GM18861 (cell line): ENCODE measurements at regions not wholly inside any gene's neighbourhood (a gene's known extent, or its start where the extent isn't known, plus 50 kb on each side); places are given as distances from the start of the nearest gene placed in this dataset.

Experiments
- ATAC-seq: cut with Tn5 transposase; IDR thresholded peaks from one replicate; pipeline ENCODE4 v1.9.1; 2021; ENCODE audit not compliant: unreplicated experiment

DNA sequence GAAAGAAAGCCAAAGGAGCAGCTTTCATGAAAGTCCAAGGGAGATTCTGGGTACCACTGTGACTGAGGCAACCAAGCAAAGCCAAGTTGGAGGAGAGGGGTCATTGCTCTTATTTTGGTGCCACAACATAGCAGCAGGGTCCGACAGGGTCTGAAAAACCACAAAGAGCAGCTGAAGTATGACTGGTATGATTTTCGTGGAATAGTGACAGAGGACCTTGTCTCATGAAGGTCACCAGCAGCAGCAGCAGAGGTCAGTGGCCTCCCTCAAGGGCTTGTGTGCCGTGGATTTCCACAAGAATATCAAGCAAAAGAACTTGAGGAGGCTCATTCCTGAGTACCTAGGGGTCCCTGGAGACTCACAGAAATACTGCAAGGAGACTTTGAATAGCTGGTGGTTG lies 160.9 kb upstream of the SYT6 start:
- ATAC-seq: no peak

DNA sequence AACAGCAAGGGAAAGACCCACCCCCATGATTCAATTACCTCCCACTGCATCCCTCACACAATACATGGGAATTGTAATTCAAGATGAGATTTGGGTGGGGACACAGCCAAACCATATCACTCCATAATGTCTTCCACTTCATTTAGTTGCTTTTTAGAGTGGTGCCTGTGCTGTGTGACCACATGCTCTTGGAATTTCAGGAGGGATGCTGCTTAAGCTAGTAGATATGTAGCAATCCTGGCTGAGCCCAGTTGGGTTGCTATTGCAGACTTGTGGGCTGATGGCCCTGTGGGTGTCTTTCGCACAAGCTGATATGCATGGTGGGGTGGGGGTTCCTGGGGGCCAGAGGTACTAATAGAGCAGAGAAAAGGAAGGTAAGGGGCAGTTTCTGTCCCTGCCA lies 160.4 kb upstream of the SYT6 start:
- ATAC-seq: no peak

DNA sequence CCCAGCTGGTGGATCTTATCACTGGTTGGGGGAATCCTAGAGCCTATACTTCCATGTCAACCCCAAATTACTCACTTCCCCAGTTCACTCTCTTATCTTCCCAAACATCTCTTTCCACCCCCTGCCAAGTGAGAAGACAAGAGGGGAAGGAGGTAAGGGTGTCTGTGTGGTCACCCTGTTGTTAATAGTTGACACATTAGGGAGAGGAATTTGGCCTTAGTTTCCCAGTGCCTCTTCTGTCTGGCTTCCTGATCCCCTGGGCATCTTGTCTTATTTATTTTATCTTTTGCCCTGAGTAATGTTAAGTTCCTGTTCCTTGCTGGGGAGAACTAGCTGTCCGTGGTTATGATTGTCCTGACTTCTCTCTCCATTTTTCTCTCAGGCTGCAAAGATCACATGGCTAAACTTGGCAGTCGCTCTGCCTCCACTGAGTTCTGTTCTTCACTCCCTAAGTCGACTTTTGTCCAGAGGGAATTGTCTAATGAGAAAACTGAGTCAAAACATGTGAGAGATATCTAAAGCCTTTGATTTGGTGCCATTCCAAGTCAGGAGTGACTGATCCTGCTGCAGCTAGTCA lies 157.1 kb upstream of the SYT6 start:
- no peak for ATAC-seq

DNA sequence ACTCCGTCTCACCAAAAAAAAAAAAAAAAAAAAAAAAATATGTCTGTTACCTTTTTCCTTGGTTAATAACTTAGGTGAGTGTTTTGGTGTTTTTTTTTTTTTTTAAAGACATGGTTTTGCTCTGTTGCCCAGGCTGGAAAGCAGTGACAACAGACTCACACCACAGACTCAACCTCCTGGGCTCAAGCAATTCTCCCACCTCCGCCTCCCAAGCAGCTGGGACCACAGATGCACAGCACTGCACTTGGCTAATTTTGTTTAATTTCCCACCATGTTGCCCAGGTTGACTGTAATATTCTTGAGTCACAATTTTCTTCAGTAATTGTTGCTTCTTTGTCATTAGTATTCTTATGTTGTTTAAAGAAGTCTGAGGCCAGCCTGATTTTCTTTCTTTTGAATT lies 149.2 kb upstream of the SYT6 start:
- no peak for ATAC-seq

DNA sequence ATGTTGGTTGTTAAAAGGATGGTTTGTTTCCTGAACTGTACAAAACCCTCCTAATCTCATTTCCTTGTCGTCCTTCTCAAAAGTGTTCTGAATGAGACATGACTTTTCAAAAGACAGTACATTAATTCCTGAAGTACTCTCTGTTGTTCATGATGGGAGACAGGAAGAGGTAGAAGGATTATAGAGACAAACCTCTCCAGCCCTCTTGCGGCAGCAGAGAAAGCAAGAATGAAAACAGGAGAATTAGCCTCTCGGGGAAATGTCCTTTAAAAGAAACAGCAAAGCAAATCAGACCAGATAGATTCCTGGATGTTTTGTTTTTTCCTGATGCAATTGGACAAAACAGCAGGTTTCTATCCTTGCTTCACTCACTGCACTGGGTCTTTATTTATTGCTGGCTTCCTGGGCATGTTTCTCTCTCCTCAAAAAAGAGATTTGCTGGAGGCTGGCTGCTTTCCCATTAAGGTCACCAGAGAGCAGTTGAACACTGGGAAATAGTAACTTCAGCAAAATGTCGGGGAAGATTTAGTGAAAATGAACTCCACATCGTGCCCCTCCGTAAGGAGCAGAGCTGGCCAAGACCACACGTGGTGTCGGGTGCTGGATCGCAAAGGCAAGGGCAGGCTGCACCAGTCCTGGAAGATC lies 145.8 kb upstream of the SYT6 start:
- ATAC-seq: no peak

DNA sequence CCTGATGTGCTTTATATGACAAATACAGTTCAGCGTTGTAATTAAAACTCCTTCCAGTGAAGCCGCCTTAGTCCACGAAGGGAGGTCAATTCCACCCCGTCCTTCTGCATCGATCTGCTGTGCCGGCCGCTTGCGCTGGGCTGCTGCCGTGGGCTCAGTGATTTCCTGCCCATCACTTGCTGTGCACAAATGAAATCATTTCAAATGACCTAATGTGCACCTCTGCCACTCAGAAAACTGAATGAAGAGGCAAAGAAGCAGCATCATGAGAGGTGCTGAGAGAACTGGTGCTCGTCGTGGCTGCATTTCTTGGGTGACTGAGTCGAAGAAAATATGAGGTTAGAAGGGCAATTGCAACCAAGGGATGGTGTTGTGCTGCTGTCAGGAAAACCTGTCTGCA lies 144.3 kb upstream of the SYT6 start:
- no peak for ATAC-seq

DNA sequence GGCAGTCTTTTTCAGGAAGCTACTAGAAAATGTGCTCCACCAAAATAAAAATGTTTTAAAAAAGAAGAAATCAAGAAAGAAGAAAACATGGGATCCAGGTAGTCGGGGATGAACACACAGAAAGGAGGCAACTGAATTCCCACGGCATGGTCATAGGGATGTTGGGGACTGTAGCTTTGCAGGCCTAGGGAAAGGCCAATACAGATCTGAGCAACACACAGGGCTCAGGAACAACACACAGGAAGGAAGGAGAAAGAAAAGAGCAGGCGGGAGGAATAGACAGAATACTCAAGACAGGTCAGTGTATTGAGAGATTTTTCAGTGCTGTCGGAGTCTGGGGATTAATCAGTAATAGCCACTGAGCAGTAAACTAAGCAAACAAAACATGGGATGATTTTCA lies 142.7 kb upstream of the SYT6 start:
- no peak for ATAC-seq

DNA sequence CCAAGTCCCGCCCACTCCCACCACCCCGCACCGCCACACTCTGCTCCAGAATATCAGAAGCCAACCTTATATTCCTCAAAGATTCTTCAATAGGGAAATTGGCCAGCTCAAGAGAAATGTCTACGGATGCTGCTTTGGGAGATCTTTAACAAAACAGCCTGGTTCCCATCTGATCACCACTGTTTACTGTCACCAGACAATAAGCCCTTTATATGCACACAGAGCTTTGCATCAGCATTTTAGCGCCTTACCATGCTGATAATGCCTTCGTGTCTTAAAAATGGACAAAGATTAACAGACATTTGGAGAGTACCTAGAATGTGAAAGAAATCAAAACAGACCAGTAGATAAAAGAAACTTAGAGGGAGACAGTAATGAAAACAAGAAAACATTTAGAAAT lies 141.7 kb upstream of the SYT6 start:
- no peak for ATAC-seq

DNA sequence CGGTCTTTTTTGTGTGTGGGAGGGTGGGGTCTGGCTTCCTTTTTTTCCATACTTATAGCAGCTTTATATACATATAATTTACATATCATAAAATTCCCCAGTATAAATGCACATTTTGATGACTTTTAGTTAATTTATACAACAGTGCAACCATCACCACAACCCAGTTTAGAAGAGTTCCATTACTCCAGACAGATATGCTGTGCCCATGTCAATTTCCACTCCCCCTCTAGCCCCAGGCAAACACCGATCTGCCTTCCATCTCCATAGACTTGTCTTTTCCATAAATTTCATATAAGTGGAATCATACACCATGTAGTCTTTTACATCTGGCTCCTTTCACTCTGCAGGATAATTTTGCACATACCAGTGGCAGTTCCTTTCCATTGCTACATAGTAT lies 139.2 kb upstream of the SYT6 start:
- no peak for ATAC-seq

DNA sequence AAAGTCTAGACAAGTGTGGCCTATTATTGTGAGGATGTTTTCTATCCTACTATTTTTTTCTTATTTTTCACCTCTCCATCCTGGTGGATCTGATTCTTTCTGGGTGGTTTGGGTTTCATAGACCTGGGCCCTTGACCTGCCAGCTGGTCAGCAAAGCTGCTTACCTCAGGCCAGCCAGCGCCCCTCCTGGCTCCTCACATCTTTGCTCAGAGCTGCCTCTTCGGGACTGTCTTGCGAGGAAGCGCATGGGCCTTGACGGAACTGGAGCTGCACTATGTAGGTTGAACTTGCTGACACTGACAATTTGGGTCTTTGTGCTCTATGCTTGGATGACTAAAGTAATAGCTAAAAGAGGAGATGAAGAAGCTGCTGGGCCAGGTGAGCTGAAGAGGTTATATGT lies 138.5 kb upstream of the SYT6 start:
- ATAC-seq: no peak

DNA sequence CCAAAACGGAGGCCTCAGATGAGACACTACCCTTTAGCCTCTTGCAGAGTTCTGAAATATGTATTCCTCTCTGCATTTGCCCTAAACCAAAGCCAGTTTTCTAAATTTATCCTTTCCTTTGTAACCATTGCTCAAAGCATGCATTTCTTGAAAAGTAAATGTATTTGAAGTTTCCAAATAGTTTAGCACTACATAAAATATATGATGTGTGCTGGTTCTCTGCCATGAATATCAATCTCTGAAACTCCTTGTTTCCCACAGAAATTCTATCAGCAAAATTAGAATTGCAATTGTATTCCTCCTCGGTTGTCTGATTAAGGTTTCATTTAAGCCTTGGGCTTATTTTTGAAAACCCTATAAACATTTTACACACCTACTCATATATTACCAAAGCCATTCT lies 137.1 kb upstream of the SYT6 start:
- ATAC-seq: no peak

DNA sequence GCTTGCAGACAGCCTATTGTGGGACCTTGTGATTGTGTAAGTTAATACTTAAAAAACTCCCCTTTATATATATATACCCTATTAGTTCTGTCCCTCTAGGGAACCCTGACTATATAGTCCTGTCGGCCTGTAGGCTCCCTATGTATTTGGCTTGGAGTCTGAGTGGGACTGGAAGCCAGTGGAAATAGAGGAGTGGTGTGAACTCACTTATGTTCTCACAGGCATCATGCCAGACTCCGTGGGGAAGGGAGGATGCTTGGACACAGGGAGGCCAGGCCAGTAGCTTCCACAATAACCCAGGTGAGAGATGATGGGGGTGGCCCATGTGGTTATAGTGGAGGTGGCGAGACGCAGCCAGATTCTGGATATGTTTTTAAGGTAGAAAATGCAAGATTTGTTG lies 136.7 kb upstream of the SYT6 start:
- ATAC-seq: no peak

DNA sequence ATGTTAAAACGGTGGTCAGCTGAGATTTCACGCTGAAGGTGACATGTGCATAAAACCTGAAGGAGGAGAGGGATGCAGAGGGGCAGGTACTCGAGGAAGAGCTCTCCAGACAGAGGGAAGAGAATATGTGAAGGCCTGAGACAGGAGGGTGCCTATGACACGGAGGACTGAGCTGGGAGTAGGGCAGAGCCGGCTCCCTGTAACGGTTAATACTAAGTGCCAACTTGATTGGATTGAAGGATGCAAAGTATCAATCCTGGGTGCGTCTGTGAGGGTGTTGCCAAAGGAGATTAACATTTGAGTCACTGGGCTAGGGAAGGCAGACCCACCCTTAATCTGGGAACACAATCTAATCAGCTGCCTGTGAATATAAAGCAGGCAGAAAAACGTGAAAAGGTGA lies 136.2 kb upstream of the SYT6 start:
- no peak for ATAC-seq

DNA sequence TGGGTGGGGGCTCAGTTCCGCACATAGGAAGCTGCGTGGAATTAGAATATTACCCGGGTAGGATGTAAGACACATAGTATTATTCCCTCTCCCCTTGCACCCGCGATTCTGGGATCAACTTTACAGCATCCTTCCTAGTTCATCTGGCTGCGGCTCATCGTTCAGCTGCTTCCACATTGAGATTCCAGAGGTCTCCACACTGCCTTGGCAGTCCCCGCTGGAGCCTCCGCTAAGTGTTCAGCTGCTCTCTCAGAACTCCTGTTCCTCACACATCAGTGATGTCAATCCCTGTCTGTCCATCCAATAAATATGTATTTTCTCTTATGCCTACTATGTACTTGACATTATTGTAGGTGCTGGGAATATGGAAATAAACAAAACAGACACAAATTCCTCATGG lies 135.6 kb upstream of the SYT6 start:
- no peak for ATAC-seq

DNA sequence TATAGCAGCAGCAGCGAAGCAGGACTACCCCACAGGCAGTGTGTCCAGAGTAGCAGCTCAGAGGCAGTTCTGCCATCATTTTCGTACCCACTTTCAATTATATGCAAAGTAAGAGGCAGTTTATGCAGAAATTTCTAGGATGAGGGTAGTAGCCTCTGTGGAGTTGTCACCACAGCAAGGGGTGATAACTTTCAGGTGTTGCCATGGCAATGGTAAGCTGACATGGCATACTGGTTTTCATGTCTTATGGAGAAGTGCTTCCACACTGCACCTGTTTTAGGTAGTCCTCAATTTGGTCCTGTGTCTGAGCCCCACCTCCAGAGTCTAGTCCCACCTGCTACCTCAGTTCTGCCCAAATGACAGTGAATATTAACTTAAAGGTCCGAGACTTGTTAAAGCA lies 133.3 kb upstream of the SYT6 start:
- ATAC-seq: no peak

DNA sequence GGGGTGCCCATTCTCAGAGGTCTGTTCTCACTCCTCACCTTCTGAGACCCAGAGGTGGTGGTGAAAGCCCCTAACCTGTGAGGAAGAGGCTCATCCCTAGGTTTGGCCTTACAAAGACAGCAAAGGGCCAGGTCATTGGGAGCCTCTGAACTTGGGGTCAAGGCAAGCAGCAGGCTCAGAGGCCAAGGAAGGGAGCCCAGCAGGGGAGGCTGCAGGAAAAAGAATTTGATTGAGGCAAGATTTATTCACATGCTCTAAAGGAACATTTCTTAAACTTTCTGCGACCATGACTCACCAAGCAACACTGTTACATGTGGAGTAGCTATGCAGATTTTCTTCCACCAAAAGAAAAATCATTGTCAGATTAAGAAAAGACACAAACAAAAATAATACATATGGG lies 132.5 kb upstream of the SYT6 start:
- no peak for ATAC-seq

DNA sequence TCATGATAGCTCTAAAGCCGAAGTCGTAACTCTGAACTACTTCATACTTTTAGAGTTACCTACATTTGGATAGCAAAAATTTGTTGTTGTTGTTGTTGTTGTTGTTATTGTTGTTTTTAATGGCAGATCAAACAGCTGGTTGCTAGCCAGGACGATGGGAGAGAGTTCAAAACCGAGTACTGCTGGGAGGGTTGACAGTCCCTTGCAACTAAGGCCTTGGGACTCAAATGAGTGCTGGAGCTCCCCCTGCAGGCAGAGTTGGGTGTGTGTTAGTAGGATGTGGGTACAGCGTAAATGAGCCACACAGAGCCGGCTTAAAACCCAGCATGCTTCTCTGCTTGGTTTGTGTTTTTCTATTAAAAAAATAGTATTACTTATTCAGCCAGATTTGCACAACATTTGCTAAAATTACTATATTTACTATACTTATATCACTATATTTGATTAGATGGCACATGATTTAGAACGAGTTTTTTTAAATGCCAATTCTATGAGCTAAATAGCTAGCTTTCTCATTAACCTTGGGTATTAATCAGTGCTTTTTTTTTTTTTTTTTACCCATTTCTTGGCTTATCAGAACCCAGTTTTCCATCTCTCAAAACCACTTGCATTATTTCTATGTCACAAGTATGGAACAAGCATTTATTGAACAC lies 129.2 kb upstream of the SYT6 start:
- peak; percentile 89 for ATAC-seq

DNA sequence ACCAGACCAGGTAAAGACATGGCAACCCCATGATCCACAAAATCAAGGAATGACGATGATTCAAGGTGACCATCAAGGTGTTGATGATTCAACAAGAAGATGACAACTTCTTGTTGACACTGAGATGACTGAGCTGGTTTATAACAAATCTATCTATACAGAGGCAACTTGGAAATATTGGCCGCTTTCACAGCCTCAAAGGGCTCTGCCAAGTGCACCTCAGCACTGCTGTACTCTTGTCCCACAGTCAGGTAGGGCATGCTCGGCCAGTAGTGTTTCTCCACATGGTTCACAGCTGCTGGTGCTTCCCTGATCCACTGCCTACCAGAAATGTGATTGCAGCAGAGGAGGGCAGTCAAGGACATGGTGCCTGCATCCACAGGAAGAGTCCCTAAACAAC lies 125.2 kb upstream of the SYT6 start:
- no peak for ATAC-seq

DNA sequence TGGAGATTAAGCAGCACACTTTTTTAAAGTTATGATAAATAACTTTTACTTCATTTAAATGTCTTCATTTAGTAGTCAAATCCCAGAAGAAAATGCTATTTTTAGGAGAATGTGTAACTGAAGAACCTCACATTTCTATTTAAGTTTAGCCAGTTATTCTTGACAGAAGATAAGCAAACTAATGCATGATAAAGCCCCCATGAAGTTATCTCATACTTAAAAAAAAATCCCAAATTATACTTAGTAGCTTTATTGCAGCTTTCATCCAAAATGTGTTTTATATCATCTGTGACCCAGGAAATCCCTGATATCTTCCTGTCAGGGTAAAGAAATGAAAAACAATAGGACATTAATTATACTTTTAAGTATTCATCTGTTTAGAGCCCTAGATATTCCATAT lies 124.8 kb upstream of the SYT6 start:
- ATAC-seq: no peak

DNA sequence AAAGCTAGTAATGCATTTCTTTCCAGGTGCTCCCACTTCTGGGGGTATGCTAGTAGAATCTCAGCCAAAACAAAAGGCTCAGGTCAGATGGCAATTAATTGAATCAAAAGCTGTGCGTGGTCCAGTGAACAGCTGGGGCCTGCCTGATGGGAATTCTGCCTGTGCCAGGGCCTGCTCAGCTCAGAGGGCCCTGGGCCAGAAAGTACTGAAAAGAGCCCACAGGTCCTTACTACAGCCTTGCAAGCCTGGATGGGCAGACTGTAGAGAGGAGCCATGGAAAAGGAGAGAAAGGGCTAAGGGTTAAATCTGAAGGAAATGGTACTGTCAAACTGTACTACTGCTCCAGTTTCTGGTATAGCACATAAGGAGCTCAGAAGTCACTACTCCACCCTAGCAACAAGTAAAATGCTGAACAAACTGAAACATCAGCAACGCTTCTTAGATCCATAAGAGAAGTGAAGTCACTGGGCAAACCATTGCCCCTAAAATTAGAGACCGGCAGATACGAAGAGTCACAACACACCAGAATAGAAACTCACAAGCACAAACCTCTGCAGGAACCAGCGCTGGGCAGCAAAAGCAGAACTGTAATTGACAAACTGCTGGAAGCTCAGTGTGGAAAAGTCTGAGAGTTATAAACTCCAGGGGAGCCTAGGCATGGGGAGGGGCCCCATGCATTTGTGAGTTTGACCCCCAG lies 121.1 kb upstream of the SYT6 start:
- no peak for ATAC-seq

DNA sequence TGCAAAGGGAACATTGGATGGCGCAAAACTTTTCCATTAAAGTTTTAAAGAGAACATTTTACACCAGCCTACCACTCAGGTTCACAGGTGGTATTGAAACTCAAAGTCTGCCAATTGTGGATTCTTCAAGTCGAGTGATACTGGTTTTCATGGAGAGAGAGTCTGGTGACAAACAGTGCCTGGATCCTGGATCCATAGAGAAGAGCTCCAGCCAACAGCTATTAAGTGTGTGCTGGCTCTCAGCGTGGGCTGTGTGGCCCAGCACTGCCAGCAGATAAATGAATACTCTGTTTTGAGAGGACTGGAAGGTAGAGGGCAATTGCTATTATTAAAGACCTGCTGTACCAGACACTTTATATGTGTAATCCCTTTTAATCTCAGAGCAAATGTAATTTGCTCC lies 118.9 kb upstream of the SYT6 start:
- no peak for ATAC-seq

DNA sequence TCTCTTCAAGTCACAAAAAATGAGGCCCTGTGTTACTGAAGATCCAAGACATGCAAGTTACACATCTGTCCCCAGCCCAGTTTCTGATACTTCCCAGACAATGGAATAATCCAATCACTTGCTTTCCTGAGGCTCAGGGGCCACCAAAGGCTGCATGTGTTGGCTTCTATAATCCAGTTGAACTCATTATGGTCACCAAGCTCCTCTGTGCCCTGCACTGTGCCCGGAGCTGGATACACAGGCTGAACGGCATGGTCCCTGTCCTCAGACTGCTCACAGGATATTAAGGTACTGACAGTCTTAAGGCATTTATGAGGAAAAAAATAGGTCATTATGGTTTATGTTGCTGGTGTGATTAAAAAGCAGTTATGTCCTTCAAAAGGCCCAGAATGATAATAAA lies 117.0 kb upstream of the SYT6 start:
- no peak for ATAC-seq
